Testis (tissue), 2 donors: ENCODE measurements at regions not wholly inside any gene's neighbourhood (a gene's known extent, or its start where the extent isn't known, plus 50 kb on each side); places are given as distances from the start of the nearest gene placed in this dataset.

Experiments
- POLR2A ChIP-seq: fragments of 450-650 bp; IDR thresholded peaks from one replicate; pipeline ENCODE4 v1.6.1; 2017; ENCODE audit warnings: antibody characterized with exemption, mild to moderate bottlenecking, moderate library complexity
- TF ChIP-seq, protein P1 (sequence below), 3 experiments: fragments of 450-650 bp in 2 of 3; fragments of 200-600 bp in 1 of 3; sonication (generic) in 1 of 3; IDR thresholded peaks; one replicate each; pipeline ENCODE4 v1.5.1; 2016 to 2019; ENCODE audit warnings: antibody characterized with exemption in 3 of 3, mild to moderate bottlenecking in 2 of 3, moderate library complexity in 1 of 3

DNA sequence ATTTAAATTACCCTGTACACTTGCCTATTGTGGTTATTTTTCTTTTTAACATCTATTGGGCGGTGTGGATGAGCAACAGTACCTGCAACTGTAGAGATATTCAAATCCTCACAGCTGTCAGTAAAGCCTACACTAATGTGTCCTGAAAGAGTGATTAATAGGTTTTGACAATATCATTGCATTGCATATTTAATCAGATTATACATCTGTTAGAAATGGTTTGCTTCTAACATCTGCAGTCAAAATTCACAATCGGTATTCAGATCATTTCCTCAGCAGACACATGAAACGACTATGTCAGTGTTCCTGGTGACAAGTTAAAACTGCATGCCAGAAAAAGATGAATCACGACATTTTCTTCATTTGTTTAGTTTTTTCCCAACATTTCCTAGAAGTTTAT lies 254.6 kb upstream of the EPHA5 start:
- TF ChIP-seq, protein P1, sequence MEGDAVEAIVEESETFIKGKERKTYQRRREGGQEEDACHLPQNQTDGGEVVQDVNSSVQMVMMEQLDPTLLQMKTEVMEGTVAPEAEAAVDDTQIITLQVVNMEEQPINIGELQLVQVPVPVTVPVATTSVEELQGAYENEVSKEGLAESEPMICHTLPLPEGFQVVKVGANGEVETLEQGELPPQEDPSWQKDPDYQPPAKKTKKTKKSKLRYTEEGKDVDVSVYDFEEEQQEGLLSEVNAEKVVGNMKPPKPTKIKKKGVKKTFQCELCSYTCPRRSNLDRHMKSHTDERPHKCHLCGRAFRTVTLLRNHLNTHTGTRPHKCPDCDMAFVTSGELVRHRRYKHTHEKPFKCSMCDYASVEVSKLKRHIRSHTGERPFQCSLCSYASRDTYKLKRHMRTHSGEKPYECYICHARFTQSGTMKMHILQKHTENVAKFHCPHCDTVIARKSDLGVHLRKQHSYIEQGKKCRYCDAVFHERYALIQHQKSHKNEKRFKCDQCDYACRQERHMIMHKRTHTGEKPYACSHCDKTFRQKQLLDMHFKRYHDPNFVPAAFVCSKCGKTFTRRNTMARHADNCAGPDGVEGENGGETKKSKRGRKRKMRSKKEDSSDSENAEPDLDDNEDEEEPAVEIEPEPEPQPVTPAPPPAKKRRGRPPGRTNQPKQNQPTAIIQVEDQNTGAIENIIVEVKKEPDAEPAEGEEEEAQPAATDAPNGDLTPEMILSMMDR (IDR thresholded peaks at IDR 0.05), result no peak
- TF ChIP-seq POLR2A, result no peak
